MM.1S (cell line): ENCODE measurements at regions not wholly inside any gene's neighbourhood (a gene's known extent, or its start where the extent isn't known, plus 50 kb on each side); places are given as distances from the start of the nearest gene placed in this dataset.

Source experiments
- CTCF ChIP-seq: fragments of 300-600 bp; sonication (generic); IDR thresholded peaks from 2 replicates; pipeline ENCODE4 v1.5.1; 2016; ENCODE audit warnings: antibody characterized with exemption, low read length, mixed read lengths
- EZH2 ChIP-seq: fragments of 300-600 bp; sonication (generic); optimal IDR thresholded peaks from 2 replicates; pipeline ENCODE3; 2017; ENCODE audit warnings: low read depth, mild to moderate bottlenecking, antibody characterized with exemption, low read length, mixed read lengths

- TF ChIP-seq CTCF (no peak), EZH2 (no peak)
Observed at GRCh38 chr11:33505093-33505492, 195.5 kb downstream of the C11orf91 start.
